IPS-20b (cell line): ENCODE measurements at regions not wholly inside any gene's neighbourhood (a gene's known extent, or its start where the extent isn't known, plus 50 kb on each side); places are given as distances from the start of the nearest gene placed in this dataset.

ENCODE experiments used
- H3K27ac ChIP-seq: one replicate; pipeline ENCODE4 v1.5.1; 2013; ENCODE audit warnings: low read length
- H3K27me3 ChIP-seq: 2 replicates; pipeline ENCODE4 v1.6.1; 2013; ENCODE audit warnings: mild to moderate bottlenecking, low read length, inconsistent platforms; ENCODE audit not compliant: insufficient read depth
- H3K36me3 ChIP-seq: 2 replicates; pipeline ENCODE4 v1.6.1; 2013; ENCODE audit warnings: low read depth, mild to moderate bottlenecking, inconsistent platforms, low read length, moderate library complexity; ENCODE audit not compliant: insufficient read depth
- H3K4me1 ChIP-seq: 2 replicates; pipeline ENCODE4 v1.6.1; 2013; ENCODE audit warnings: mild to moderate bottlenecking, control low read depth, inconsistent platforms, low read length, moderate library complexity; ENCODE audit not compliant: insufficient read depth
- H3K4me3 ChIP-seq: 2 replicates; pipeline ENCODE4 v1.5.1; 2013; ENCODE audit warnings: mild to moderate bottlenecking, low read length, inconsistent platforms
- H3K9ac ChIP-seq: 2 replicates; pipeline ENCODE4 v1.6.1; 2013; ENCODE audit warnings: low read depth, mild to moderate bottlenecking, inconsistent platforms, low read length, moderate library complexity
- H3K9me3 ChIP-seq: 2 replicates; pipeline ENCODE4 v1.6.1; 2013; ENCODE audit warnings: mild to moderate bottlenecking, low read depth, low read length, inconsistent platforms; ENCODE audit not compliant: insufficient read depth

DNA sequence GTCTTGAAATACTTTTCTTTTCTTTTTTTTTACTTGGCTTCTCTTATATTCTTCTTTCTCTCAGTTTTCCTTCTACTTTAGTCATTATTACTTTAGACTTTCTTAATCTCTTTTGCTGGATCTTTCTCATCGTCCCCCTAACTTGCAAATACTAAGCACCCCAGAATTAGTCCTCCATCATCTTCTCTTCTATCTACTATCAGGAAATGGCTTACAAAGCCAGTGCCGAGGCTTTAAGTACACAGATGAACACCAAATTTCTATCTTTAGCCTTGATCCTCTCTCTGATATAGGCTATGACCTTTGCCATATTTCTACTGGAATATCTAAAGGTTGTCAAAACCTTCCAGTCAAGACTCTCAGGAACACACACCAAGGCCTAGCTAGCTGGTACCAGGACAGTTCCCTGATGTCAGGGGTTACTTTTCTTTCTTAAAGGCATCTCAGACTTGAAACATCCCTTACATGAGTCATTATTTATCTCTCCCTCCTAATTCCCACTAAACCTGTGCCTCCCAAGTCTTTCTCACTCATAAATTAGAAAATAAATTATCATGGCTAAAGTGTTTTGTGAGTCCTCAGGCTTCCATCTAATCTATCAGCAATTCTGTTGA lies 278.6 kb upstream of the TCF21 start:
- no peaks in the 10 kb centered on the region for H3K27me3 ChIP-seq
- H3K36me3 ChIP-seq, result no peaks in the 10 kb centered on the region
- H3K4me1 ChIP-seq, result no peaks in the 10 kb centered on the region; the same call in 1 of the 2 replicates
- no peaks in the 10 kb centered on the region for H3K9me3 ChIP-seq
- no peak overlapping the region for H3K4me3 ChIP-seq
- no peak overlapping the region for H3K27ac ChIP-seq
- H3K9ac ChIP-seq, result no peak overlapping the region

DNA sequence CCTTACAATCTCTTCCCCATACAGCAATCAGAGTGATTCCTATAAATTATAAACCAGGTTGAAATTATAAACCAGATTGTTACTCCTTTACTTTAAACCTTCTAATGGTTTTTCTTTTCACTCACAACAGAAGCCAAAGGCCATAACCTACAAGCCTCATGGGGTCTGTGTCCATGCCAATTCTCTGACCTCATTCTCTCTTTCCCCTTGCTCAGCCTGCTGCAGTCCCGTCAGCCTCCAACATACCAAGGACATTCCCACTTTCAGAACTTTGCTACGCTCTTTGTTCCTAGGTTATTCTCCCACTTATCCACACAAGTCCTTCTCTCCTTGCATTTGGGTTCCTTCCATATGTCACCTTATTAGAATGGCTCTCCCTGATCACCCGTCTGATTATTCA lies 277.9 kb upstream of the TCF21 start:
- no peaks in the 10 kb centered on the region for H3K27me3 ChIP-seq
- H3K9ac ChIP-seq, result no peak overlapping the region
- H3K4me1 ChIP-seq, result no peaks in the 10 kb centered on the region; the same call in 1 of the 2 replicates
- H3K4me3 ChIP-seq, result no peak overlapping the region
- H3K9me3 ChIP-seq, result no peaks in the 10 kb centered on the region
- H3K27ac ChIP-seq, result no peak overlapping the region
- no peaks in the 10 kb centered on the region for H3K36me3 ChIP-seq

DNA sequence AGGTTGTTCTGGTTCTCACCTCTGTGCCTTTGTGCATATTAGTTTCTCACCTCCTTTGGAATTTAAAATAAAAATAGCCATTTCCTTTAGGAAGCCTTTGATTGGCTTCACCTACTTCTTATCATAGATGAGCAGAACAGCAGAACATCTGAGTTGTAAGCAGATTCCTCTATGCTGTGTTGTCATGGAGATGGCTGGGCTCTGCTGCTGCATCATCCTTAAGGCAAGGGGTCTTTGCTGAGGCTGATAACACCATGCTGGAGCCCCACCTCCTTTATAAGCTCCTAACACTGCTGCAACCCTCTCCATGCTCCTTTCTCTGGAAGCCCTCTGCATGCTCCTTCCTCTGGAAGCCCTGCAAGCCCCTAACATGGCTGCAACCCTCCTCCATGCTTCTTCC lies 276.5 kb upstream of the TCF21 start:
- H3K4me1 ChIP-seq, result no peaks in the 10 kb centered on the region; the same call in 1 of the 2 replicates

DNA sequence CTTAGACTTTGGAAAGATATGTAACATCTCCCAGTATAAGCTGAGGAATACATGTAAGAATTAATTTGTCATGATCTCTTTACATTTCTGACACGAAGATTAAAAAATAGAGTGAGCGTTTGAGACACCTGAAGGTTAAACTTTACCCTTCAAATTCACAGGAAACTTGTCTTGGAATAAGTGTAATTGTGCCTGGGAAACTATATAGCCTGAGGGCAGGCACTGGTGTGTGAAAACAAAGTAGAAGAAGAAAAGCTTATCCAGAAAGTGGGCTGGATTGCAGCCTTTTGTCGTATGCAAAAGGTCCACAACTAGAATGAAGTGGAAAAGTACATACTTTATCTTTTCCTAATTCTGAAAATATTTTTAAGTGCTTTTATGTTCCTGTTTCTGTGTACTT lies 275.7 kb upstream of the TCF21 start:
- H3K9me3 ChIP-seq, result no peaks in the 10 kb centered on the region
- no peak overlapping the region for H3K4me3 ChIP-seq
- no peaks in the 10 kb centered on the region for H3K27me3 ChIP-seq
- no peak overlapping the region for H3K27ac ChIP-seq
- no peaks in the 10 kb centered on the region for H3K36me3 ChIP-seq
- H3K4me1 ChIP-seq, result no peaks in the 10 kb centered on the region; the same call in 1 of the 2 replicates
- H3K9ac ChIP-seq, result no peak overlapping the region

More for the DNA sequence above, 276.5 kb upstream of the TCF21 start:
- Histone ChIP-seq H3K9me3 (no peaks in the 10 kb centered on the region), H3K27me3 (no peaks in the 10 kb centered on the region), H3K36me3 (no peaks in the 10 kb centered on the region), H3K9ac (no peak overlapping the region), H3K27ac (no peak overlapping the region), H3K4me3 (no peak overlapping the region)

DNA sequence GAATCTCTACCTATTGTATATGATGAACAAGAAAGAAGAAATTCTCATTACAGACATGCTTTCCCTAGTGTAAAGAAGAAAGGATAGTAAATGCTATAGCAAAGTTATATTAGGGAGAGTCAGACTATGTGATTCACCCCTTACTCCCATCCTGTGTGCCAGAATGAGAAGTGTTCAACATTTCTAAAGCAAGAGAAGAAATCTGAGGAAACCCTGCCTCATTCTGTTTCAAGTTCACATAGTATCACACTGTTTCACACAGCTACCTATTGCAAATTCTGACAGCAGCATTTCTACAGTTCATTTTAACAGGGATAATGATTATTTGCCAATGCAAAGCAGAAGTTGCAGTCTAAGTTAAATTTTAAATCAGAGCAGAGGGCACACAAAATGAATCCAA lies 267.2 kb upstream of the TCF21 start:
- no peak overlapping the region for H3K4me3 ChIP-seq
- H3K27me3 ChIP-seq, result no peaks in the 10 kb centered on the region
- H3K4me1 ChIP-seq, result no peaks in the 10 kb centered on the region
- no peak overlapping the region for H3K9ac ChIP-seq
- H3K36me3 ChIP-seq, result no peaks in the 10 kb centered on the region
- no peak overlapping the region for H3K27ac ChIP-seq
- H3K9me3 ChIP-seq, result no peaks in the 10 kb centered on the region

DNA sequence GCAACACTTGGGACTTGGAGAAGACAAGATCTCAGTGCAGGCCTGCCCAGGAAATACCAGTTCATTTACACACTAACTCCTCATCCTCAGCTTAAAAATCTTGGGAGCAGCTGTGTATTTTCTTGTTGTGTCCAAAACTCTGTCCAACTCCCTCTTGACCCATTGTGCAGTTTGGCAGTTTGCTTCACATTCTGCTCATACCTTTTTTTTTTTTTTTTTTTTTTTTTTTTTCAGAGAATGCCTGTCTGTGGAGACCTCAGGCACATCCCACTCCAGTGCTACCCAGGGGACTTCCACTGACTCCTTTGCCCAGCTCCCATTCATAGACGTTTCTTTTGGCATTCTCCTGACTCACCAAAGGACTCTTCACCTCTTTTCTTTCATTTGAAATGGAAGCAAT lies 265.8 kb upstream of the TCF21 start:
- Histone ChIP-seq H3K4me3 (no peak overlapping the region), H3K27ac (no peak overlapping the region), H3K27me3 (no peaks in the 10 kb centered on the region), H3K4me1 (no peaks in the 10 kb centered on the region), H3K36me3 (no peaks in the 10 kb centered on the region), H3K9ac (no peak overlapping the region), H3K9me3 (no peaks in the 10 kb centered on the region)

DNA sequence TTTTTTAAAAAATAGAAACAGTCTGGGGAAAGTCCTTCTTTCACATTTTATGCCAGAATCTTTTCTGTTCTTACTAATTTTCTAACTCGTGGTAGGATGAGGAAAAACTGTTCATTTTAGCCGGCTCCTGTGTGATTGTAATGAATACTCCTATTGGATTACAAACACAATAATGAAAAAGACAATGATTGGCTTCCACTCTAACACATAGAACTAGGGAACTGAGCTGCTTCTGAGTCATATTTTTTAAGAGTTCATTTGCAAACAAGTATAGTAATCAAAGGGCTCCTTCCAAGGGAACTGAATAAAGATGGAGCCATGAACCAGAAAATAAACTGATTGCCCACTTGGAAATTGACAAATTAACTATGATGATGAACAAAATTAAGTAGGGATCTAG lies 265.3 kb upstream of the TCF21 start:
- no peak overlapping the region for H3K4me3 ChIP-seq
- H3K36me3 ChIP-seq, result no peaks in the 10 kb centered on the region
- no peak overlapping the region for H3K9ac ChIP-seq
- no peak overlapping the region for H3K27ac ChIP-seq
- no peaks in the 10 kb centered on the region for H3K9me3 ChIP-seq
- H3K27me3 ChIP-seq, result no peaks in the 10 kb centered on the region
- H3K4me1 ChIP-seq, result no peaks in the 10 kb centered on the region

DNA sequence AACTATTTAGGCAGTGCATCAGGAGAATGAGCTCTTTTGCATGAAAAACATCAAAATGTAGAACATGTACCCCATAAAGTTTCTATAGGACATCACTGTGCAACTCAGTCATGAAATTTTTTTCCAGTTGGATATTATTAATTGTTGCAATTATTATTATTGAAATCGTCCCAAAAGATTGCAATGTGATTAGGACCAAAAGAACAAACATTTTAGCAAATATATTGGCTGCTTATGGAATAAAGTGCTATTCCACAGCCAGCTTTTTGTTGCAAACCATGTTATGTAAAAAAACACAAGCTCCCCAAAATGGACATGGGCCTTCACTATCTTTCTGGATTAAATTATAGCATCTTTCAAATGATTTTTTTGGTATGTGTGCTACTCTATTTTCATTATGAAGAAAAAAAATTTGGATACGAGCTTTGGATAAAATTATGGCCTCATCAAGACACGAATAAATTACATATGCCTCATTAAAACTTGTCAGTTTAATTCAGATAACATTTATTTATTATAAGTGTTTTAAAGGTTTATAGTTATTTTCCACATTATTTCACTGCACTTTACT lies 262.7 kb upstream of the TCF21 start:
- Histone ChIP-seq H3K27me3 (no peaks in the 10 kb centered on the region), H3K36me3 (no peaks in the 10 kb centered on the region), H3K4me1 (no peaks in the 10 kb centered on the region), H3K4me3 (no peak overlapping the region), H3K9ac (no peak overlapping the region), H3K27ac (no peak overlapping the region), H3K9me3 (no peaks in the 10 kb centered on the region)

DNA sequence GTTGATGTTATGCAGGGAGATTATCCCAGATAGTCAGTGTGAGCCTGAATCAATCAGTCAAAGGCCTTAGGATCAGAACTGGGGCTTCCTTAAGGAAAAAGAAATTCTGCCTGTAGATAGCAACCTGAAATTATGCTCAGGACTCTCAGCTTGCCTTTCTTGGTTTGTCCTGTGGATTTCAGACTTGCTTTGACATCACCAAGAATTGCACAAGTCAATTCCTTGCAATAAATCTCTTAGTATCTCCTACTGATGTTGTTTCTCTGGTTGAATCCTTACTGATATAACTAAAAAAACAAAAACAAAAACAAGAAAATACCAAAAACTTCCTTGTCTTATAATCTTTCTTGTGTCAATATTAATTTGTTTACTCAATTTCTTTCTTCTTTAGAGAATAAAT lies 258.9 kb upstream of the TCF21 start:
- no peak overlapping the region for H3K9ac ChIP-seq
- no peaks in the 10 kb centered on the region for H3K27me3 ChIP-seq
- H3K9me3 ChIP-seq, result no peaks in the 10 kb centered on the region
- H3K36me3 ChIP-seq, result no peaks in the 10 kb centered on the region
- H3K4me1 ChIP-seq, result no peaks in the 10 kb centered on the region
- H3K4me3 ChIP-seq, result no peak overlapping the region
- H3K27ac ChIP-seq, result no peak overlapping the region

DNA sequence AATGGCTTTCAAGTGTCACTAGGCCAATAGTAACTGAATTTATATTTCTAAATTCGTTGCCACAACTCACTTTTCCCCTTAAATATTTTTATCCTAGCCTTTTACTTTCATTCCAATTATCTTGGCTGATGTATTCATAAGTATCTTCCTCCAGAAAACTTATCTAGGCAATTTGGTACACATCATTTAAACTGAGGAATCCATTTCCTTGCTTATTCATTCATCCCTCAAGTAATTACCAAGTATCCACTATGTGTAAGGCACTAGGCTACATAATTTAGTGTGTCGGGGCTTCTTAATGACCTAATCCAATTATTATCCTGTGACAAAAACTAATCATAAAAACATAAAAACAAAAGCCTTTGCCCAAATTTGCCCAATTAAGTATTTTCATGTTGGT lies 258.3 kb upstream of the TCF21 start:
- no peaks in the 10 kb centered on the region for H3K36me3 ChIP-seq
- H3K9me3 ChIP-seq, result no peaks in the 10 kb centered on the region
- no peak overlapping the region for H3K27ac ChIP-seq
- no peaks in the 10 kb centered on the region for H3K27me3 ChIP-seq
- no peaks in the 10 kb centered on the region for H3K4me1 ChIP-seq
- no peak overlapping the region for H3K9ac ChIP-seq
- H3K4me3 ChIP-seq, result no peak overlapping the region

DNA sequence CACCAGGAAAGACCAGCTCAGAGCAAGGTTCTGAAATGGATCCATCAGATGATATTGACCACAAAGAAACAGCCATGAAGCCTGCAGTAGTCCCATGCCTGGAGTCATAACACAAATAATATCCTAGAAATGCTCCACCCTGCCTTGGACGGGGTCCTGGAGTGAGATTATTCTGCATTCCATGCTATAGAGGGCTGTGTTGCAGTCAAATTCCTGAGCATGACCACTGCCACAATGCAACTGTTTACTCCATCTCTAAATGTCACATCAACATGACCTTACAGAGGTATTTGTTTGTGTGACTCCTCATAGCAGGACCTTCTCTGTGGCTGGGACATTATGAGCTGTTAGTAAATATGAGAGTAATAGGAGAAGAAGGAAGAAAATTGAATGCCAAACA lies 257.5 kb upstream of the TCF21 start:
- Histone ChIP-seq H3K4me3 (no peak overlapping the region), H3K9ac (no peak overlapping the region), H3K36me3 (no peaks in the 10 kb centered on the region), H3K27ac (no peak overlapping the region), H3K27me3 (no peaks in the 10 kb centered on the region), H3K9me3 (no peaks in the 10 kb centered on the region), H3K4me1 (no peaks in the 10 kb centered on the region)

DNA sequence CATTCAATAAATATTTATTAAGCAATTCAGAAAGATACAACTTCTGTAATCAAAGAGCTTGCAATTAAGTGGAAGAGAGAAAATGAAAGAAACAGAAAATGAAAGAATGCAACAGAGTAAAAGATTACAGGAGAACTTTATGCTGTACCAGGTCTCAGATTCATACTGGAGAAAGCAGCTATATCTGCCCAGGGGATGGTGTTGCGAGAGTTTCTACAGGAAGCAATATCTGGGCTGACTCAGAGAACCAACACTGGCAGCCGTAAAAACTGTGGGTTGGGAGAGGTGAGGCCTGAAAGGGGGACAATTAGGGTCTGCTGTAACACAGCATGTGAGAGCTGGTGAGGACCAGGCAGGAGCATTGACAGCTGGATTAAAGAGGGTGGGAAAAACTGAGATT lies 256.7 kb upstream of the TCF21 start:
- Histone ChIP-seq H3K36me3 (no peaks in the 10 kb centered on the region), H3K27ac (no peak overlapping the region), H3K27me3 (no peaks in the 10 kb centered on the region), H3K9ac (no peak overlapping the region), H3K9me3 (no peaks in the 10 kb centered on the region), H3K4me3 (no peak overlapping the region), H3K4me1 (no peaks in the 10 kb centered on the region)
